MM.1S (cell line): ENCODE measurements at regions not wholly inside any gene's neighbourhood (a gene's known extent, or its start where the extent isn't known, plus 50 kb on each side); places are given as distances from the start of the nearest gene placed in this dataset.

Source experiments
- CTCF ChIP-seq: fragments of 300-600 bp; sonication (generic); IDR thresholded peaks from 2 replicates; pipeline ENCODE4 v1.5.1; 2016; ENCODE audit warnings: antibody characterized with exemption, low read length, mixed read lengths
- EZH2 ChIP-seq: fragments of 300-600 bp; sonication (generic); optimal IDR thresholded peaks from 2 replicates; pipeline ENCODE3; 2017; ENCODE audit warnings: low read depth, mild to moderate bottlenecking, antibody characterized with exemption, low read length, mixed read lengths
- EZH2phosphoT487 ChIP-seq: fragments of 300-600 bp; sonication (generic); IDR thresholded peaks from 2 replicates; pipeline ENCODE4 v1.6.1; 2018; ENCODE audit warnings: antibody characterized with exemption, low read length

GRCh38 chr7:138350701-138351357, 109.2 kb upstream of the TRIM24 start:
- TF ChIP-seq CTCF: no peak
- TF ChIP-seq EZH2: no peak
- no peak for TF ChIP-seq EZH2phosphoT487
